ENCODE measurements at regions not wholly inside any gene's neighbourhood (a gene's known extent, or its start where the extent isn't known, plus 50 kb on each side); places are given as distances from the start of the nearest gene placed in this dataset.

DNA sequence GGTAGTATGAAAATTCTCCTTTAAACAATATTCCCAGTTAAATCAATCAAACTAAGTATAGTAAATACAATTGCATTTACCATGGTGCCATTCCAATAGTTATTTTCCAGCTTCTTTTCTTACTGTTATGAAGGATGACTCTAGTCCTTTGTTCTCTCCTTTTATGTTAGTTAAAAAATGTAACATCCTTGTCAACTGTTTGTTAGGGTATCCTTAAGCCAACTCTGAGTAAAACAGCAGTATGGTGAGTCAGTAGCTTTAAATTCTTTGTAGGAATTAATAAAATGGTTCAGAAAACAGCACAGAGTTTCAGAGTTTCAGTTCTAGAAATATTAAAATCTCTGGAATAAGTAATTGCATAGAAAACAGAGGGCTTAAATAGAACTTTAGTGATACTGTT is 384.4 kb downstream of the MTRR start:
- H3K36me3 ChIP-seq, result no peaks in the 10 kb centered on the region
- no peaks in the 10 kb centered on the region for H3K27me3 ChIP-seq
- TF ChIP-seq, protein P1, sequence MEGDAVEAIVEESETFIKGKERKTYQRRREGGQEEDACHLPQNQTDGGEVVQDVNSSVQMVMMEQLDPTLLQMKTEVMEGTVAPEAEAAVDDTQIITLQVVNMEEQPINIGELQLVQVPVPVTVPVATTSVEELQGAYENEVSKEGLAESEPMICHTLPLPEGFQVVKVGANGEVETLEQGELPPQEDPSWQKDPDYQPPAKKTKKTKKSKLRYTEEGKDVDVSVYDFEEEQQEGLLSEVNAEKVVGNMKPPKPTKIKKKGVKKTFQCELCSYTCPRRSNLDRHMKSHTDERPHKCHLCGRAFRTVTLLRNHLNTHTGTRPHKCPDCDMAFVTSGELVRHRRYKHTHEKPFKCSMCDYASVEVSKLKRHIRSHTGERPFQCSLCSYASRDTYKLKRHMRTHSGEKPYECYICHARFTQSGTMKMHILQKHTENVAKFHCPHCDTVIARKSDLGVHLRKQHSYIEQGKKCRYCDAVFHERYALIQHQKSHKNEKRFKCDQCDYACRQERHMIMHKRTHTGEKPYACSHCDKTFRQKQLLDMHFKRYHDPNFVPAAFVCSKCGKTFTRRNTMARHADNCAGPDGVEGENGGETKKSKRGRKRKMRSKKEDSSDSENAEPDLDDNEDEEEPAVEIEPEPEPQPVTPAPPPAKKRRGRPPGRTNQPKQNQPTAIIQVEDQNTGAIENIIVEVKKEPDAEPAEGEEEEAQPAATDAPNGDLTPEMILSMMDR (IDR thresholded peaks at IDR 0.05), result no peak
- no peaks in the 10 kb centered on the region for H3K9me3 ChIP-seq
- no peaks in the 10 kb centered on the region for H3K4me1 ChIP-seq
- H3K27ac ChIP-seq, result no peak overlapping the region
- intact Hi-C loops (cut with DNase I; ENCODE audit: low total_unique reads), result no loop called here
- H3K4me3 ChIP-seq, result no peak overlapping the region
- DNase-seq, result no peak

DNA sequence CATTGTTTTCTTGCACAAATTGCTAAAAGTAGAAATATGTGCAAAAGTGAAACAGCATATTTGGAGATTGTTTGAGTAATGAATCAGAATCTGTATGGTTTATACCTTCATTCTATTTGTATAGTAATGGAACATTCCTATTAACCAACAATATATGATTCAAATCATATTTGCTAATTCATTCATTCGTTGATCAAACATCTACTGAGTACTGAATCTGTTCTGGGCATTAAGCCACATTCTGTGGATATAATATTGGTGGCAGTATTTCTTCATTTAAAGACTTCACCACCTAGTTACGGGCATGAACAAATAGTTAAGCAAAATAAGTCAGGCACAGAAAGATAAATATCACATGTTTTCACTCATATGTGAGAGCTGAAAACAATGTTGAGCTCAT is 385.7 kb downstream of the MTRR start:
- TF ChIP-seq, protein P1 (IDR thresholded peaks at IDR 0.05), result no peak
- H3K4me1 ChIP-seq, result no peaks in the 10 kb centered on the region
- intact Hi-C loops (cut with DNase I; ENCODE audit: low total_unique reads), result no loop called here

DNA sequence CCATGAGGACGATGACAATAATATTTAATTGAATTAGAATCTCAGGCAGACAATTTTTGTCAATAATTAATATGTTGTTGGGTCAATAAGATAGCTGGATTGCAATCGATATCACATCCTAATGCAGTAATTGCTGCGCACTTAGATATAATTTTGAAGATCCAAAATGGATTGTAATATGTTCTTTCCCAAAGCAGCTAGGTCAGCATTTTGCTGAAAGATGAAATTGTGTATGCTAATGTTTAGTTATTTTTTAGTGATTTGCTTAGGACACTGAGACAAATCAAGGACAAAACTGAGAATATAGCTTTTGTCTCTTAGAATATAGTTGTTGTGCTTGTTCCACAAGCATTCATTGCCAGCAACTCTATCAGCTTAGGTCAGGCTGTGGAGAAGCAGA is 389.9 kb downstream of the MTRR start:
- no peaks in the 10 kb centered on the region for H3K27me3 ChIP-seq
- no peak for DNase-seq
- H3K36me3 ChIP-seq, result no peaks in the 10 kb centered on the region
- no peaks in the 10 kb centered on the region for H3K4me1 ChIP-seq
- H3K27ac ChIP-seq, result no peak overlapping the region
- intact Hi-C loops (cut with DNase I; ENCODE audit: low total_unique reads), result no loop called here
- no peaks in the 10 kb centered on the region for H3K9me3 ChIP-seq
- no peak overlapping the region for H3K4me3 ChIP-seq
- TF ChIP-seq, protein P1 (IDR thresholded peaks at IDR 0.05), result no peak

More for the DNA sequence above, 385.7 kb downstream of the MTRR start:
- Histone ChIP-seq H3K36me3 (no peaks in the 10 kb centered on the region), H3K27ac (no peak overlapping the region), H3K9me3 (no peaks in the 10 kb centered on the region), H3K27me3 (no peaks in the 10 kb centered on the region), H3K4me3 (no peak overlapping the region)
- DNase-seq, result no peak

- Histone ChIP-seq H3K27me3 (no peaks in the 10 kb centered on the region), H3K27ac (no peak overlapping the region), H3K4me3 (no peak overlapping the region), H3K36me3 (no peaks in the 10 kb centered on the region), H3K9me3 (no peaks in the 10 kb centered on the region), H3K4me1 (no peaks in the 10 kb centered on the region)
- intact Hi-C loops (cut with DNase I; ENCODE audit: low total_unique reads), result no loop called here
- no peak for DNase-seq
- TF ChIP-seq, protein P1 (IDR thresholded peaks at IDR 0.05), result no peak
Observed at GRCh38 chr5:8270246-8270645, 401.3 kb downstream of the MTRR start.

GRCh38 chr5:8280711-8281363 is 411.9 kb downstream of the MTRR start:
- TF ChIP-seq, protein P1 (IDR thresholded peaks at IDR 0.05), result no peak
- Histone ChIP-seq H3K27me3 (no peaks in the 10 kb centered on the region), H3K4me3 (no peak overlapping the region), H3K27ac (no peak overlapping the region), H3K36me3 (no peaks in the 10 kb centered on the region), H3K4me1 (no peaks in the 10 kb centered on the region), H3K9me3 (no peaks in the 10 kb centered on the region)
- no peak for DNase-seq
- intact Hi-C loops (cut with DNase I; ENCODE audit: low total_unique reads), result no loop called here

DNA sequence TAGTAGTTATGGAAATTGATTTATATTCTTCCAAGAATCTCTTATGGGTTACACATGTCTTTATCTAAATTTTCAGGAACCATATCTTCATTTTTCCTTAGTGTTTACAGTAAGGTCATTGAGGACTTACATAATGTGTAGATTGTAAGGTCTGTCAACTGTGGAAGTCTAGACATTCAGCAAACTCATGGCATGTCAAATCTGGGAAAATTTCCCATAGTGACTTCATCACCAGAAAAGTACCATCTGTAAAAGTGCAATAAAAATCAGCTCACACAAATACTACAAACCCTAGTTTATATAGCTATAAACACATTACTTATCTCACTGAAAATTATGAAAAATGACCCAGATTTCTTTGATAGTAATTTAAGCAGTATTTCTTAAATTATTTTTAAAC is 419.4 kb downstream of the MTRR start:
- H3K9me3 ChIP-seq, result no peaks in the 10 kb centered on the region
- H3K27ac ChIP-seq, result no peak overlapping the region
- no peak for DNase-seq
- H3K4me3 ChIP-seq, result no peak overlapping the region
- no peaks in the 10 kb centered on the region for H3K27me3 ChIP-seq
- H3K4me1 ChIP-seq, result no peaks in the 10 kb centered on the region
- TF ChIP-seq, protein P1 (IDR thresholded peaks at IDR 0.05), result no peak
- intact Hi-C loops (cut with DNase I; ENCODE audit: low total_unique reads), result no loop called here
- H3K36me3 ChIP-seq, result no peaks in the 10 kb centered on the region

All from tibial artery (tissue), 4 donors.